Endothelial cell of umbilical vein (primary cell): ENCODE measurements at regions not wholly inside any gene's neighbourhood (a gene's known extent, or its start where the extent isn't known, plus 50 kb on each side); places are given as distances from the start of the nearest gene placed in this dataset.

Source experiments
- BruUV-seq: library from RNA; stranded (reverse); fragments of 400-500 nt; replicated peaks from 2 replicates; lab custom pipeline; 2021; lab: Mats Ljungman, UMichigan
- CTCF ChIA-PET: fragments of 300-600, 350-600 bp; sonication (Branson Sonifier 250); formaldehyde crosslinking; loops from one replicate; lab custom pipeline; 2021; ENCODE audit warnings: antibody characterized with exemption, inconsistent platforms; lab: Charles Lee
- POLR2A ChIA-PET: fragments of 300-600, 350-600 bp; sonication (Branson Sonifier 250); formaldehyde crosslinking; loops from one replicate; lab custom pipeline; 2021; ENCODE audit warnings: antibody characterized with exemption, inconsistent platforms; lab: Charles Lee
- DNase-seq: peaks from one replicate; pipeline ENCODE4 v3.0.0-alpha.2; 2011; ENCODE audit warnings: low read depth, low spot score
- FAIRE-seq: peaks from 2 replicates; lab custom pipeline; 2011; peaks lifted over from hg19 to GRCh38; lab: Jason Lieb, UNC
- H2AFZ ChIP-seq: 2 replicates; pipeline ENCODE4 v1.6.0; 2012; ENCODE audit warnings: low read depth, low read length, control low read depth, inconsistent platforms
- H3K27ac ChIP-seq: 2 replicates; pipeline ENCODE4 v1.5.1; 2011; ENCODE audit warnings: low read depth, mild to moderate bottlenecking, control low read depth, low read length, moderate library complexity; ENCODE audit not compliant: insufficient read depth
- H3K27me3 ChIP-seq, 2 experiments: 2 replicates each; pipeline versions ENCODE4 v1.6.0 to v1.6.1; 2011; ENCODE audit warnings: low read length in 2 of 2, mixed read lengths in 1 of 2; ENCODE audit not compliant: control insufficient read depth in 2 of 2, insufficient read depth in 2 of 2
- H3K36me3 ChIP-seq, 2 experiments: 2 replicates in 1 of 2; 3 replicates in 1 of 2; pipeline ENCODE4 v1.5.1; 2011; ENCODE audit warnings: low read length in 2 of 2, mild to moderate bottlenecking in 1 of 2, moderate library complexity in 1 of 2; ENCODE audit not compliant: control insufficient read depth in 2 of 2, insufficient read depth in 2 of 2; ENCODE audit errors: extremely low read depth in 1 of 2
- H3K4me1 ChIP-seq: 3 replicates; pipeline ENCODE4 v1.5.1; 2011; ENCODE audit warnings: mild to moderate bottlenecking, low read length; ENCODE audit not compliant: control insufficient read depth, insufficient read depth; ENCODE audit errors: extremely low read depth
- H3K4me2 ChIP-seq: 2 replicates; pipeline ENCODE4 v1.6.1; 2011; ENCODE audit warnings: low read length, control low read depth, mixed read lengths; ENCODE audit not compliant: insufficient read depth
- H3K4me3 ChIP-seq, 3 experiments: fragments of 200-600 bp in 1 of 3; sonication (generic), shearing (Covaris generic) in 1 of 3; replicated peaks in 1 of 3; 2 replicates each; pipeline ENCODE4 v1.5.1; 2011 to 2016; ENCODE audit warnings: control low read depth in 3 of 3, low read length in 3 of 3, mild to moderate bottlenecking in 2 of 3, inconsistent platforms in 1 of 3, low read depth in 1 of 3, moderate library complexity in 1 of 3; ENCODE audit not compliant: insufficient read depth in 1 of 3
- H3K79me2 ChIP-seq: 2 replicates; pipeline ENCODE4 v1.6.0; 2012; ENCODE audit warnings: low read length, inconsistent platforms; ENCODE audit not compliant: control insufficient read depth, insufficient read depth
- H3K9ac ChIP-seq: replicated peaks from 2 replicates; pipeline ENCODE3; 2011; ENCODE audit warnings: low read length, control low read depth; ENCODE audit not compliant: insufficient read depth; ENCODE audit errors: extremely low read depth
- H3K9me1 ChIP-seq: replicated peaks from 3 replicates; pipeline ENCODE4 v1.6.0; 2011; ENCODE audit warnings: mild to moderate bottlenecking, low read length; ENCODE audit not compliant: control insufficient read depth, insufficient read depth; ENCODE audit errors: extremely low read depth
- H3K9me3 ChIP-seq: replicated peaks from 2 replicates; pipeline ENCODE4 v1.5.1; 2012; ENCODE audit warnings: low read length, inconsistent platforms; ENCODE audit not compliant: control insufficient read depth, insufficient read depth
- H4K20me1 ChIP-seq: replicated peaks from 2 replicates; pipeline ENCODE3; 2011; ENCODE audit warnings: mild to moderate bottlenecking, low read length; ENCODE audit not compliant: control insufficient read depth, insufficient read depth; ENCODE audit errors: extremely low read depth
- EZH2 ChIP-seq: IDR thresholded peaks from 2 replicates; pipeline ENCODE4 v1.6.1; 2012; ENCODE audit warnings: borderline replicate concordance, low read depth, mild to moderate bottlenecking, moderate library complexity, low read length, inconsistent platforms; ENCODE audit not compliant: severe bottlenecking
- FOS ChIP-seq: IDR thresholded peaks from 2 replicates; pipeline ENCODE4 v1.6.1; 2011; ENCODE audit warnings: mild to moderate bottlenecking, low read length, moderate library complexity, borderline replicate concordance; ENCODE audit not compliant: insufficient read depth
- GATA2 ChIP-seq: IDR thresholded peaks from 2 replicates; pipeline ENCODE4 v1.7.0; 2011; ENCODE audit warnings: low read depth, mild to moderate bottlenecking, moderate library complexity, mixed read lengths, low read length; ENCODE audit not compliant: insufficient read length, insufficient read depth
- JUN ChIP-seq: IDR thresholded peaks from 2 replicates; pipeline ENCODE4 v1.6.1; 2011; ENCODE audit warnings: borderline replicate concordance, low read depth; ENCODE audit not compliant: insufficient read length, insufficient read depth
- MYC ChIP-seq: IDR thresholded peaks from one replicate; pipeline ENCODE4 v1.6.1; 2011; ENCODE audit warnings: mild to moderate bottlenecking, low read depth, low read length
- POLR2A ChIP-seq: IDR thresholded peaks from 2 replicates; pipeline ENCODE4 v1.6.1; 2012; ENCODE audit warnings: low read depth, mild to moderate bottlenecking, control low read depth, low read length
- POLR2AphosphoS5 ChIP-seq: IDR thresholded peaks from 2 replicates; pipeline ENCODE4 v1.6.1; 2012; ENCODE audit warnings: low read depth, mild to moderate bottlenecking, control low read depth, low read length, moderate library complexity; ENCODE audit not compliant: insufficient read depth
- dilution Hi-C: fragments of 300-500 bp; cut with MboI; formaldehyde crosslinking; loops from one replicate; pipeline ENCODE4 v1.15.0; 2019; ENCODE audit warnings: low sequenced_read_pairs; ENCODE audit not compliant: extremely low pct_ligation_motif_present
- intact Hi-C: fragments of 100-400 bp; cut with micrococcal nuclease; formaldehyde crosslinking; loops from one replicate; pipeline ENCODE4 v1.10.0; 2022
- TF ChIP-seq, protein P1 (sequence below), 2 donors: IDR thresholded peaks; 1 replicate in 1 of 2; 2 replicates in 1 of 2; pipeline ENCODE4 v1.5.1; 2011; ENCODE audit warnings: low read length in 2 of 2, mild to moderate bottlenecking in 2 of 2, moderate library complexity in 2 of 2, control low read depth in 1 of 2, inconsistent platforms in 1 of 2, low read depth in 1 of 2; ENCODE audit not compliant: insufficient read depth in 1 of 2; ENCODE audit errors: extremely low read depth in 1 of 2
- TF ChIP-seq, protein P2 (sequence below): IDR thresholded peaks from 2 replicates; pipeline ENCODE4 v1.6.1; 2011; ENCODE audit not compliant: insufficient read depth, insufficient read length

DNA sequence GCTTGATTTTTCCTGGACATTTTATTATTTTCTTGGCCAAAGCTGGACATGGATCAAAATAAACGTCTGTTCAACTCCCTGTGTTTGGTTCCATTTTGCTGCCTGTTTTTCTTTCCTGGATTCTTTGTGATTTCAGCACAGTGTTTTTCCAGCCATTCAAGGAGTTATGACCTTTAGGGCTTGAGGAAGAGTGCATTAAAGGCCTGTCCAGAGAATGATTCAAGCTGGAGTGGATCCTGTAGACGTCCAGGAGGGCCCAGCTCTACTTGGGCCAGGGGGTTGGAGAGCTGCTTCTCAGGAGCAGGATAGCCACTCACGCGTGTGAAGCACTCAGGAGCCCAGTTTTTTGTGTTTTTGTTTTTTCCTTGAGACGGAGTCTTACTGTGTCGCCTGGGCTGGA lies 56.5 kb upstream of the IER3 start:
- TF ChIP-seq JUN (no peak), POLR2A (peak; percentile 37)
- ChIA-PET CTCF (interaction anchor here (0.7 to 1.9 kb wide), 12 partner anchors 9 to 279 kb away, joined by 3 to 7 read pairs (median 4); no protein-coding TSS in a partner anchor), POLR2A (interaction anchor here (0.8 to 1.4 kb wide), 5 partner anchors 12 to 56 kb away, joined by 3 to 14 read pairs (median 3); partner anchors contain the start of gene IER3)
- Histone ChIP-seq H3K79me2 (no peaks in the 10 kb centered on the region), H4K20me1 (no peaks in the 10 kb centered on the region), H3K4me1 (peaks cover 22% of the 10 kb centered on the region), H2AFZ (peak overlapping the region; percentile 79), H3K9me3 (no peaks in the 10 kb centered on the region), H3K27me3 (no peaks in the 10 kb centered on the region), H3K36me3 (no peaks in the 10 kb centered on the region), H3K9me1 (no peaks in the 10 kb centered on the region), H3K4me2 (peak overlapping the region; percentile 21), H3K27ac (peak overlapping the region; percentile 61), H3K4me3 (no peak overlapping the region), H3K9ac (peak overlapping the region; percentile 17)
- intact Hi-C loops: loop anchor here (2.0 kb wide), 1 partner anchor 52 kb away; no protein-coding TSS in a partner anchor
- DNase-seq (peak; percentile 98), FAIRE-seq (peak; percentile 95)
- dilution Hi-C loops: no loop called here
- BruUV-seq: no TSS peak

DNA sequence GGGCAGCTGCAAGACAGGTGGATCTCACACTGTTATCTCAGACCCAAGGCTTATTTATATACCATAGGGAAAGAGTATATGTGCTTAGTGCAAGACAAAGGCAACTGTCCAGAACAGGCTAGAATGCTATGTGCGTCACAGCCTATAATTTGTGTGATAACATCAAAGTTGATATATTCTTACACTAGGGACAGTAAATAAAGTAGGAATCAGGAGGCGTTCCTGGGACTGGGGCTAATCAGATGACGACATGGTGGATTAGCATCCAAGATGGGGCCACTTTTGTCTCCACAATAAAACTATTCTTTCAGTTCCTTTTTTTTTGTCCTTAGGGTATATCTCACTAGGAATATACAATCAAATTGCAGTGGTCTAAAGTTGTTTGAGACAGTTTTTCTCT lies 54.9 kb upstream of the IER3 start:
- Histone ChIP-seq H4K20me1 (no peaks in the 10 kb centered on the region), H3K4me2 (no peak overlapping the region), H3K9me1 (no peaks in the 10 kb centered on the region), H3K4me3 (no peak overlapping the region), H3K36me3 (no peaks in the 10 kb centered on the region), H3K79me2 (no peaks in the 10 kb centered on the region), H3K4me1 (peaks cover 18% of the 10 kb centered on the region), H3K27ac (no peak overlapping the region), H2AFZ (no peak overlapping the region), H3K9ac (no peak overlapping the region), H3K27me3 (no peaks in the 10 kb centered on the region), H3K9me3 (no peaks in the 10 kb centered on the region)
- FAIRE-seq (no peak), DNase-seq (no peak)
- ChIA-PET POLR2A (no interaction called here), CTCF (no interaction called here)
- dilution Hi-C loops: no loop called here
- no TSS peak for BruUV-seq
- TF ChIP-seq GATA2: no peak
- no peak for TF ChIP-seq MYC
- TF ChIP-seq EZH2: no peak
- TF ChIP-seq, protein P1, sequence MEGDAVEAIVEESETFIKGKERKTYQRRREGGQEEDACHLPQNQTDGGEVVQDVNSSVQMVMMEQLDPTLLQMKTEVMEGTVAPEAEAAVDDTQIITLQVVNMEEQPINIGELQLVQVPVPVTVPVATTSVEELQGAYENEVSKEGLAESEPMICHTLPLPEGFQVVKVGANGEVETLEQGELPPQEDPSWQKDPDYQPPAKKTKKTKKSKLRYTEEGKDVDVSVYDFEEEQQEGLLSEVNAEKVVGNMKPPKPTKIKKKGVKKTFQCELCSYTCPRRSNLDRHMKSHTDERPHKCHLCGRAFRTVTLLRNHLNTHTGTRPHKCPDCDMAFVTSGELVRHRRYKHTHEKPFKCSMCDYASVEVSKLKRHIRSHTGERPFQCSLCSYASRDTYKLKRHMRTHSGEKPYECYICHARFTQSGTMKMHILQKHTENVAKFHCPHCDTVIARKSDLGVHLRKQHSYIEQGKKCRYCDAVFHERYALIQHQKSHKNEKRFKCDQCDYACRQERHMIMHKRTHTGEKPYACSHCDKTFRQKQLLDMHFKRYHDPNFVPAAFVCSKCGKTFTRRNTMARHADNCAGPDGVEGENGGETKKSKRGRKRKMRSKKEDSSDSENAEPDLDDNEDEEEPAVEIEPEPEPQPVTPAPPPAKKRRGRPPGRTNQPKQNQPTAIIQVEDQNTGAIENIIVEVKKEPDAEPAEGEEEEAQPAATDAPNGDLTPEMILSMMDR (IDR thresholded peaks at IDR 0.05; ENCODE audit: extremely low read depth in 1 of 2, insufficient read depth in 1 of 2, low read depth in 1 of 2, low read length in 2 of 2): no peak
- TF ChIP-seq FOS: no peak
- TF ChIP-seq POLR2A: no peak
- TF ChIP-seq POLR2AphosphoS5: no peak
- no peak for TF ChIP-seq JUN
- TF ChIP-seq, protein P2, sequence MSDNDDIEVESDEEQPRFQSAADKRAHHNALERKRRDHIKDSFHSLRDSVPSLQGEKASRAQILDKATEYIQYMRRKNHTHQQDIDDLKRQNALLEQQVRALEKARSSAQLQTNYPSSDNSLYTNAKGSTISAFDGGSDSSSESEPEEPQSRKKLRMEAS: no peak
- intact Hi-C loops: no loop called here
